K562 (cell line): ENCODE measurements at regions not wholly inside any gene's neighbourhood (a gene's known extent, or its start where the extent isn't known, plus 50 kb on each side); places are given as distances from the start of the nearest gene placed in this dataset.

Experiments
- ATAC-seq: fragments of 200-7000 bp; cut with Tn5 transposase; 3 replicates; pipeline ENCODE4 v1.9.1; 2020; ENCODE audit warnings: moderate library complexity
- BruUV-seq: library from RNA; stranded (reverse); fragments of 400-500 nt; replicated peaks from 2 replicates; lab custom pipeline; 2021; lab: Mats Ljungman, UMichigan
- CTCF ChIA-PET: fragments of 300-600 bp; formaldehyde crosslinking; extraction: SDS; loops from one replicate; lab custom pipeline; 2021; ENCODE audit warnings: low intra/inter-chr PET ratio; lab: Yijun Ruan, JAX
- POLR2A ChIA-PET: fragments of 300-600, 350-650 bp; sonication (Branson Sonifier 250); formaldehyde crosslinking; extraction: SDS; loops from one replicate; lab custom pipeline; 2021; ENCODE audit warnings: antibody characterized with exemption, inconsistent platforms; lab: Yijun Ruan, JAX
- DNase-seq, 4 experiments: peaks; one replicate each; pipeline versions ENCODE4 v3.0.0 to v3.0.0-alpha.2; 2011 to 2018; ENCODE audit warnings: low spot score in 3 of 4, mixed read lengths in 3 of 4; ENCODE audit errors: extremely low read depth in 1 of 4
- FAIRE-seq: peaks from 2 replicates; lab custom pipeline; 2011; peaks lifted over from hg19 to GRCh38; lab: Jason Lieb, UNC
- H2AFZ ChIP-seq: 2 replicates; pipeline ENCODE4 v1.6.0; 2011; ENCODE audit warnings: low read depth, low read length, control low read depth, inconsistent platforms
- H3K27ac ChIP-seq: fragments of 200-600 bp; 3 replicates; pipeline ENCODE4 v1.8.0; 2011; ENCODE audit warnings: low read depth, mild to moderate bottlenecking, control low read depth, inconsistent platforms, low read length, moderate library complexity, mixed read lengths; ENCODE audit errors: extremely low read depth
- H3K27me3 ChIP-seq, 2 experiments: fragments of 300-600 bp in 1 of 2; 2 replicates in 1 of 2; 3 replicates in 1 of 2; pipeline versions ENCODE4 v1.6.0 to v1.8.0; 2011; ENCODE audit warnings: inconsistent platforms in 2 of 2, low read length in 2 of 2, mild to moderate bottlenecking in 1 of 2, mixed read lengths in 1 of 2, moderate library complexity in 1 of 2; ENCODE audit not compliant: control insufficient read depth in 2 of 2, insufficient read depth in 2 of 2
- H3K36me3 ChIP-seq: fragments of 300-600 bp; 3 replicates; pipeline ENCODE4 v1.8.0; 2011; ENCODE audit warnings: mild to moderate bottlenecking, low read length, inconsistent platforms; ENCODE audit not compliant: control insufficient read depth, insufficient read depth
- H3K4me1 ChIP-seq, 2 experiments: fragments of 200-600 bp in 1 of 2; replicated peaks in 1 of 2; 2 replicates in 1 of 2; 3 replicates in 1 of 2; pipeline versions ENCODE4 v1.5.1 to v1.8.0; 2011; ENCODE audit warnings: inconsistent platforms in 2 of 2, low read length in 2 of 2, mild to moderate bottlenecking in 1 of 2, mixed read lengths in 1 of 2, moderate library complexity in 1 of 2; ENCODE audit not compliant: control insufficient read depth in 2 of 2, insufficient read depth in 2 of 2
- H3K4me2 ChIP-seq: 2 replicates; pipeline ENCODE4 v1.6.1; 2011; ENCODE audit warnings: low read length, control low read depth, inconsistent platforms, mixed read lengths; ENCODE audit not compliant: insufficient read depth
- H3K4me3 ChIP-seq: fragments of 200-600 bp; sonication (generic), shearing (Covaris generic); 2 replicates; pipeline ENCODE4 v1.5.1; 2016; ENCODE audit warnings: control low read depth, inconsistent platforms
- H3K79me2 ChIP-seq: fragments of 200-600 bp; 3 replicates; pipeline ENCODE4 v1.8.0; 2011; ENCODE audit warnings: low read length, inconsistent platforms; ENCODE audit not compliant: control insufficient read depth, insufficient read depth
- H3K9ac ChIP-seq, 2 experiments: 2 replicates each; pipeline versions ENCODE4 v1.6.0 to v1.6.1; 2011; ENCODE audit warnings: low read depth in 2 of 2, low read length in 2 of 2, control low read depth in 1 of 2, inconsistent platforms in 1 of 2, mild to moderate bottlenecking in 1 of 2, mixed read lengths in 1 of 2; ENCODE audit not compliant: insufficient read depth in 1 of 2
- H3K9me1 ChIP-seq: one replicate; pipeline ENCODE4 v1.6.0; 2011; ENCODE audit warnings: inconsistent platforms, mild to moderate bottlenecking, low read length, moderate library complexity; ENCODE audit not compliant: control insufficient read depth, insufficient read depth
- H3K9me3 ChIP-seq: replicated peaks from 2 replicates; pipeline ENCODE4 v1.5.1; 2011; ENCODE audit warnings: low read depth, low read length, inconsistent platforms; ENCODE audit not compliant: control insufficient read depth, insufficient read depth
- H4K20me1 ChIP-seq: replicated peaks from 2 replicates; pipeline ENCODE4 v1.6.1; 2011; ENCODE audit warnings: low read length, inconsistent platforms, mixed read lengths; ENCODE audit not compliant: control insufficient read depth, insufficient read depth
- ATF1 ChIP-seq, 2 experiments: fragments of 450-650 bp in 1 of 2; IDR thresholded peaks; 2 replicates each; pipeline ENCODE4 v1.6.1; 2016; ENCODE audit warnings: missing compliant biosample characterization in 1 of 2, missing genetic modification characterization in 1 of 2
- BRD9 ChIP-seq: fragments of 450-650 bp; IDR thresholded peaks from 2 replicates; pipeline ENCODE4 v1.6.1; 2018; ENCODE audit warnings: low read depth; ENCODE audit not compliant: partially characterized antibody
- CREM ChIP-seq: IDR thresholded peaks from 2 replicates; pipeline ENCODE4 v1.6.1; 2014; ENCODE audit warnings: antibody characterized with exemption, low read depth
- FOXP1 ChIP-seq: sonication (generic); formaldehyde crosslinking; IDR thresholded peaks from 2 replicates; pipeline ENCODE4 v1.8.0; 2022; ENCODE audit warnings: mild to moderate bottlenecking, missing genetic modification reagents
- JUND ChIP-seq, 2 experiments: IDR thresholded peaks; 2 replicates in 1 of 2; 3 replicates in 1 of 2; pipeline ENCODE4 v1.6.1; 2011; ENCODE audit warnings: borderline replicate concordance in 2 of 2, low read depth in 2 of 2, low read length in 2 of 2, improper control_type of control experiment in 1 of 2, missing biosample characterization in 1 of 2, missing genetic modification characterization in 1 of 2, missing genetic modification reagents in 1 of 2
- MCM7 ChIP-seq, 2 experiments: fragments of 450-650 bp; IDR thresholded peaks; 2 replicates each; pipeline ENCODE4 v1.6.1; 2016 to 2018
- NFYB ChIP-seq: IDR thresholded peaks from 2 replicates; pipeline ENCODE4 v1.6.1; 2011; ENCODE audit warnings: mild to moderate bottlenecking, moderate library complexity; ENCODE audit not compliant: insufficient read length; ENCODE audit errors: extremely low read depth
- STAT5B ChIP-seq: fragments of 250-450 bp; sonication (Bioruptor Pico); IDR thresholded peaks from 2 replicates; pipeline ENCODE4 v1.8.0; 2021; ENCODE audit warnings: mild to moderate bottlenecking, inconsistent platforms
- TAF15 ChIP-seq: fragments of 200-400 bp; formaldehyde crosslinking; IDR thresholded peaks from 2 replicates; pipeline ENCODE4 v1.6.1; 2017; ENCODE audit warnings: mild to moderate bottlenecking, low read depth, low read length, moderate library complexity
- ZFX ChIP-seq: sonication (generic); formaldehyde crosslinking; IDR thresholded peaks from 2 replicates; pipeline ENCODE4 v1.8.0; 2022; ENCODE audit warnings: mild to moderate bottlenecking, missing genetic modification reagents, moderate library complexity
- ZNF174 ChIP-seq: fragments of 250-450 bp; sonication (Bioruptor Pico); IDR thresholded peaks from 2 replicates; pipeline ENCODE4 v1.4.0; 2020; ENCODE audit warnings: mild to moderate bottlenecking
- ZNF551 ChIP-seq: fragments of 250-450 bp; sonication (Bioruptor Pico); IDR thresholded peaks from 2 replicates; pipeline ENCODE4 v1.5.0; 2021; ENCODE audit warnings: mild to moderate bottlenecking, moderate library complexity
- WGBS: fragments of 100-300 bp; shearing (Covaris generic); methylation state at CpG from one replicate; pipeline ENCODE4 v1.1.6; 2016; ENCODE audit warnings: low coverage, mixed read lengths; ENCODE audit not compliant: insufficient coverage; ENCODE audit errors: missing lambda C conversion rate; 5-methylcytosine and 5-hydroxymethylcytosine counted together
- in situ Hi-C: fragments of 300-500 bp; cut with MboI; formaldehyde crosslinking; loops from 4 replicates; pipeline ENCODE4 v1.15.0; 2018; ENCODE audit warnings: inconsistent platforms, mixed read lengths
- intact Hi-C: fragments of 100-400 bp; cut with micrococcal nuclease; formaldehyde crosslinking; loops from 2 replicates; pipeline ENCODE4 v1.14.2; 2022
- TF ChIP-seq, protein P1 (sequence below): fragments of 450-650 bp; IDR thresholded peaks from 2 replicates; pipeline ENCODE4 v1.6.1; 2017; ENCODE audit warnings: mild to moderate bottlenecking, moderate library complexity
- TF ChIP-seq, protein P2 (sequence below): fragments of 200-800 bp; sonication (Bioruptor generic); IDR thresholded peaks from 2 replicates; pipeline ENCODE4 v1.6.1; 2017; ENCODE audit warnings: missing genetic modification characterization, missing compliant biosample characterization
- TF ChIP-seq, protein P3 (sequence below): fragments of 450-650 bp; formaldehyde crosslinking; IDR thresholded peaks from 2 replicates; pipeline ENCODE4 v1.4.0; 2020; ENCODE audit warnings: mild to moderate bottlenecking, moderate library complexity

DNA sequence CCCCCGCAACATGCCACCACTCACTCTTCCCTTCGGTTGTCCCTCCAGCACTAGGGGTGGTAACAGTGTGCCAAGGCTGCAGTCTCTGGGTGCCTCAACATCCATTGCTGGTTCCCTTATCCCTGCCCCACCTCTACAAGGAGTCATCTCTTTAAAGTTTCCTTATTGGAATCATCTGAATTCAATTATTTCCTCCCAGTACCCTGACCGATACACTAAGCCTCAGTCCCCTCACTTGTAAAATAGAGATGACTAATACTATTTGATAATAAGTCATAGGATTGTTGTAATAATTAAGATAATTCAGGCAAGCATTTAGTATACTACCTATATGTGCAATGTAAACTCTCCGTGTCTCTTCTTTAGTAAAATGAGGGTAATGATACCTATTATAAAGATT lies 352.5 kb downstream of the ENC1 start (continued):
- TF ChIP-seq STAT5B (CRISPR knock-in tag) = no peak
- TF ChIP-seq, protein P1, sequence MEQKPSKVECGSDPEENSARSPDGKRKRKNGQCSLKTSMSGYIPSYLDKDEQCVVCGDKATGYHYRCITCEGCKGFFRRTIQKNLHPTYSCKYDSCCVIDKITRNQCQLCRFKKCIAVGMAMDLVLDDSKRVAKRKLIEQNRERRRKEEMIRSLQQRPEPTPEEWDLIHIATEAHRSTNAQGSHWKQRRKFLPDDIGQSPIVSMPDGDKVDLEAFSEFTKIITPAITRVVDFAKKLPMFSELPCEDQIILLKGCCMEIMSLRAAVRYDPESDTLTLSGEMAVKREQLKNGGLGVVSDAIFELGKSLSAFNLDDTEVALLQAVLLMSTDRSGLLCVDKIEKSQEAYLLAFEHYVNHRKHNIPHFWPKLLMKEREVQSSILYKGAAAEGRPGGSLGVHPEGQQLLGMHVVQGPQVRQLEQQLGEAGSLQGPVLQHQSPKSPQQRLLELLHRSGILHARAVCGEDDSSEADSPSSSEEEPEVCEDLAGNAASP = no peak

DNA sequence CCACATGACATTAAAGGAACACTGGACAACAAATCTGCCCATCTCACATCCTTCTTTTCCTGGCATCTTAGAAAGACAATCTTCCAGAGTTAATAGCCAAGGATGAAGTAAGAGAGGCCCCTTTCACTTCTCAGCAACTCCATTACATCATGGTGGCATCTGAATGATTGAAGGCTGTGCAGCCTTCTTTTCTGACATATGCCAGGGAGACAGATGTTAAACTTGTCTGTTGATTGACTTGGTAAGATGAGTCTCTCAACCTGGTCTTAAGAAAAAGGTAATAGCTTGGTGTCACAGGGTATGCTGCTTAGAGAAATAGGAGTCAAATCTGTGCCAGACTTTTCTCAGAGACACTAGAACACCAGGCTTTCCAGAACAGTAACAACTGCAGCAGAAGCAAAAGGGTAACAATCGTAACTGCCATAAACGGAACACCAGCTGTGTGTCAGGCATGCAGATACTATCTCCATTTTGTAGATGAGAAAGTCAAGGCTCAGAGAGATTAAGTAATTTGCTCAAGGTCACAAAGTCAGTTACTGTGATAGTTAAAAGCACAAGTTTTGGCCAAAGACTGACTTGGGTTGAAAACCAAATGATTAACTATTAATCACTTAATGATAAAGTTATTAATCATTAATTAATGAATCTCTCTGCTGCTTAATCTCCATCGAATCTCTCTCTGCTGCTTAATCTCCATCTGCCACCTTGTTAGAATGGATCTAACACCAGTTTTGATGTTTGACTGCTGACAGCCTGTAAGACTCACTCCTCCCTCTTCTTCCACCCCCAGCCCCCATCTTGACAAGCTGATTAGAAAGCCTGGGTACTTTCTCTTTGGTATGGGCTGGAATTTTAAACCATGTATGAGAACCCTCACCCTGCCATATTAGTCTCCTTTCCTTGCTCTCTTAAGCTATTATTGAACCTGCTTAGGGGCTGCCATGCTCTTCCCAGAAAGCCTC lies 353.5 kb downstream of the ENC1 start:
- Histone ChIP-seq H3K27me3 (no peaks in the 10 kb centered on the region), H4K20me1 (no peaks in the 10 kb centered on the region), H3K9me3 (no peaks in the 10 kb centered on the region), H3K4me1 (no peaks in the 10 kb centered on the region), H3K9me1 (no peaks in the 10 kb centered on the region), H3K9ac (no peak overlapping the region), H3K4me2 (no peak overlapping the region), H3K27ac (no peak overlapping the region), H2AFZ (no peak overlapping the region), H3K36me3 (no peaks in the 10 kb centered on the region), H3K4me3 (no peak overlapping the region), H3K79me2 (no peaks in the 10 kb centered on the region)
- ChIA-PET POLR2A (no interaction called here), CTCF (no interaction called here)
- DNase-seq (no peak), ATAC-seq (no peak), FAIRE-seq (no peak)
- in situ Hi-C loops (no loop called here), intact Hi-C loops (no loop called here)
- BruUV-seq = no TSS peak
- WGBS = 0% methylated on average over 3 of the region's 3 CpGs
- TF ChIP-seq MCM7 (IDR thresholded peaks at IDR 0.05) (0 out of 4 replicates have a peak, but pooled peaks of 1 of the 2 experiments have one; percentile 37), ZFX (CRISPR knock-in tag) (peak; percentile 44; the same call in 1 of the 2 replicates), JUND (IDR thresholded peaks at IDR 0.05; ENCODE audit: borderline replicate concordance, low read depth, low read length) (no peak), JUND (tag; IDR thresholded peaks at IDR 0.05; ENCODE audit: borderline replicate concordance, low read depth, low read length) (no peak), CREM (no peak), FOXP1 (no peak), ZNF551 (CRISPR knock-in tag) (no peak), BRD9 (no peak), TAF15 (no peak), ZNF174 (CRISPR knock-in tag) (no peak), ATF1 (CRISPR knock-in tag; IDR thresholded peaks at IDR 0.05) (no peak), ATF1 (tag; IDR thresholded peaks at IDR 0.05) (no peak), NFYB (no peak)
- TF ChIP-seq, protein P2, sequence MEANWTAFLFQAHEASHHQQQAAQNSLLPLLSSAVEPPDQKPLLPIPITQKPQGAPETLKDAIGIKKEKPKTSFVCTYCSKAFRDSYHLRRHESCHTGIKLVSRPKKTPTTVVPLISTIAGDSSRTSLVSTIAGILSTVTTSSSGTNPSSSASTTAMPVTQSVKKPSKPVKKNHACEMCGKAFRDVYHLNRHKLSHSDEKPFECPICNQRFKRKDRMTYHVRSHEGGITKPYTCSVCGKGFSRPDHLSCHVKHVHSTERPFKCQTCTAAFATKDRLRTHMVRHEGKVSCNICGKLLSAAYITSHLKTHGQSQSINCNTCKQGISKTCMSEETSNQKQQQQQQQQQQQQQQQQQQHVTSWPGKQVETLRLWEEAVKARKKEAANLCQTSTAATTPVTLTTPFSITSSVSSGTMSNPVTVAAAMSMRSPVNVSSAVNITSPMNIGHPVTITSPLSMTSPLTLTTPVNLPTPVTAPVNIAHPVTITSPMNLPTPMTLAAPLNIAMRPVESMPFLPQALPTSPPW = no peak
- TF ChIP-seq, protein P3, sequence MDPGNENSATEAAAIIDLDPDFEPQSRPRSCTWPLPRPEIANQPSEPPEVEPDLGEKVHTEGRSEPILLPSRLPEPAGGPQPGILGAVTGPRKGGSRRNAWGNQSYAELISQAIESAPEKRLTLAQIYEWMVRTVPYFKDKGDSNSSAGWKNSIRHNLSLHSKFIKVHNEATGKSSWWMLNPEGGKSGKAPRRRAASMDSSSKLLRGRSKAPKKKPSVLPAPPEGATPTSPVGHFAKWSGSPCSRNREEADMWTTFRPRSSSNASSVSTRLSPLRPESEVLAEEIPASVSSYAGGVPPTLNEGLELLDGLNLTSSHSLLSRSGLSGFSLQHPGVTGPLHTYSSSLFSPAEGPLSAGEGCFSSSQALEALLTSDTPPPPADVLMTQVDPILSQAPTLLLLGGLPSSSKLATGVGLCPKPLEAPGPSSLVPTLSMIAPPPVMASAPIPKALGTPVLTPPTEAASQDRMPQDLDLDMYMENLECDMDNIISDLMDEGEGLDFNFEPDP (CRISPR knock-in tag) = no peak
